GM23248 (cell line): ENCODE measurements at regions not wholly inside any gene's neighbourhood (a gene's known extent, or its start where the extent isn't known, plus 50 kb on each side); places are given as distances from the start of the nearest gene placed in this dataset.
"Not testable (repeated sequence)": the region's sequence is repeated elsewhere in the genome, so short reads cannot be mapped to it uniquely, and the experiment has no call there.

Source experiments
- DNase-seq: peaks from one replicate; pipeline ENCODE4 v3.0.0-alpha.2; 2015
- H2AFZ ChIP-seq: fragments of 200-600 bp; sonication (generic); 2 replicates; pipeline ENCODE4 v1.6.1; 2016; ENCODE audit warnings: antibody characterized with exemption
- H3F3A ChIP-seq: fragments of 200-600 bp; sonication (generic); 2 replicates; pipeline ENCODE4 v1.6.1; 2016; ENCODE audit warnings: mild to moderate bottlenecking, antibody characterized with exemption, mixed run types; ENCODE audit not compliant: insufficient read depth
- H3K27ac ChIP-seq: fragments of 200-600 bp; sonication (generic); 2 replicates; pipeline ENCODE4 v1.5.1; 2016; ENCODE audit warnings: mild to moderate bottlenecking
- H3K27me3 ChIP-seq: fragments of 200-600 bp; sonication (generic); replicated peaks from 2 replicates; pipeline ENCODE4 v1.6.1; 2016; ENCODE audit warnings: mild to moderate bottlenecking; ENCODE audit not compliant: insufficient read depth
- H3K36me3 ChIP-seq: fragments of 200-600 bp; sonication (generic); 2 replicates; pipeline ENCODE4 v1.6.1; 2016; ENCODE audit warnings: low read depth, mild to moderate bottlenecking
- H3K4me1 ChIP-seq: fragments of 200-600 bp; sonication (generic); 2 replicates; pipeline ENCODE4 v1.6.1; 2016; ENCODE audit warnings: mild to moderate bottlenecking; ENCODE audit not compliant: insufficient read depth
- H3K4me2 ChIP-seq: fragments of 200-600 bp; sonication (generic); one replicate; pipeline ENCODE4 v1.6.1; 2016; ENCODE audit warnings: mild to moderate bottlenecking; ENCODE audit not compliant: unreplicated experiment
- H3K4me3 ChIP-seq: fragments of 200-600 bp; sonication (generic); 2 replicates; pipeline ENCODE4 v1.5.1; 2016; ENCODE audit warnings: mild to moderate bottlenecking
- H3K79me2 ChIP-seq: fragments of 200-600 bp; sonication (generic); 2 replicates; pipeline ENCODE4 v1.6.1; 2016; ENCODE audit warnings: mild to moderate bottlenecking; ENCODE audit not compliant: insufficient read depth
- H3K9ac ChIP-seq: fragments of 200-600 bp; sonication (generic); 2 replicates; pipeline ENCODE4 v1.6.1; 2016; ENCODE audit warnings: mild to moderate bottlenecking
- H3K9me2 ChIP-seq: fragments of 200-600 bp; sonication (generic); 2 replicates; pipeline ENCODE4 v1.6.1; 2016; ENCODE audit warnings: mixed run types, mild to moderate bottlenecking, moderate library complexity; ENCODE audit not compliant: insufficient read depth
- H3K9me3 ChIP-seq: fragments of 200-600 bp; sonication (generic); one replicate; pipeline ENCODE4 v1.6.1; 2017; ENCODE audit warnings: low read depth
- H4K20me1 ChIP-seq: fragments of 200-600 bp; sonication (generic); 2 replicates; pipeline ENCODE4 v1.6.0; 2016; ENCODE audit not compliant: insufficient read depth
- EZH2 ChIP-seq: fragments of 200-600 bp; sonication (generic); IDR thresholded peaks from 2 replicates; pipeline ENCODE4 v1.6.1; 2018; ENCODE audit warnings: antibody characterized with exemption, mild to moderate bottlenecking; ENCODE audit not compliant: insufficient read depth, poor library complexity, severe bottlenecking
- EZH2phosphoT487 ChIP-seq: fragments of 200-600 bp; sonication (generic); IDR thresholded peaks from 2 replicates; pipeline ENCODE4 v1.6.1; 2018; ENCODE audit warnings: antibody characterized with exemption, moderate library complexity, mild to moderate bottlenecking, low read depth; ENCODE audit not compliant: insufficient read depth
- WGBS, 2 experiments: methylation state at CpG; one replicate each; pipeline ENCODE4 v1.1.6; 2015 to 2017; ENCODE audit warnings: low lambda C conversion rate in 2 of 2, low coverage in 1 of 2; ENCODE audit errors: missing lambda C conversion rate in 2 of 2; 5-methylcytosine and 5-hydroxymethylcytosine counted together
- in situ Hi-C: fragments of 300-500 bp; cut with MboI; formaldehyde crosslinking; loops from 2 replicates; pipeline ENCODE4 v1.15.0; 2020

- Histone ChIP-seq H3F3A (no peaks in the 10 kb centered on the region), H2AFZ (no peak overlapping the region), H3K9me2 (no peaks in the 10 kb centered on the region), H3K79me2 (no peaks in the 10 kb centered on the region), H3K27ac (no peak overlapping the region), H3K4me2 (no peak overlapping the region), H4K20me1 (no peaks in the 10 kb centered on the region), H3K4me3 (no peak overlapping the region), H3K9ac (no peak overlapping the region), H3K27me3 (no peaks in the 10 kb centered on the region), H3K4me1 (no peaks in the 10 kb centered on the region), H3K36me3 (no peaks in the 10 kb centered on the region), H3K9me3 (no peaks in the 10 kb centered on the region)
- peak; percentile 4 for DNase-seq
- in situ Hi-C loops, result no loop called here
- 31 to 40% methylated on average over 2 of the region's 2 CpGs for WGBS, 2 experiments
- TF ChIP-seq EZH2 (no peak), EZH2phosphoT487 (no peak)
These were observed 522.3 kb downstream of the TRIML1 start for GRCh38 chr4:188661502-188661901.

DNA sequence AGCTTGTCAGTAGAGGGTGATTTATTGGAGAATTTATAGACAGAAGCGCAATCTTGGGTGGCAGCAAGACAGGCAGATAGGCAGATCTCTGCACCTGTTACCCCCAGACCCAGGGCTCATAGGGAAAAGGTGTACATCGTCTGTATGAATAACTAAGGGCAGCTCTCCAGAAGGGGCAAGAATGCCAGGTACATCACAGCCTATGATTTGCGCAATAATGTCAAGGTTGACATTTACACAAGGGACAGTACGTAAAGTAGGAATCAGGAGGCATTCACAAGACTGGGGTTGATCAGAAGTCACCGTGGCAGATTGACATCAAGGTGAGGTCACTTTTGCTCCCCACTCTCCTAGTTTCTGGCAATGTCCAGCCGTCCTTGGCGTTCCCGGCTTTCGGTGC, 524.1 kb downstream of the TRIML1 start:
- H3K79me2 ChIP-seq, result no peaks in the 10 kb centered on the region
- H3K9me2 ChIP-seq, result no peaks in the 10 kb centered on the region
- H3K36me3 ChIP-seq, result no peaks in the 10 kb centered on the region
- no peaks in the 10 kb centered on the region for H3K4me1 ChIP-seq
- TF ChIP-seq EZH2phosphoT487 (no peak), EZH2 (no peak)
- no peak overlapping the region for H3K9ac ChIP-seq
- H3F3A ChIP-seq, result no peaks in the 10 kb centered on the region
- in situ Hi-C loops, result no loop called here
- DNase-seq, result no peak
- no peaks in the 10 kb centered on the region; the same call in 1 of the 2 replicates for H4K20me1 ChIP-seq
- no peak overlapping the region for H2AFZ ChIP-seq
- H3K27ac ChIP-seq, result no peak overlapping the region
- H3K4me3 ChIP-seq, result no peak overlapping the region
- no peak overlapping the region for H3K4me2 ChIP-seq
- no peaks in the 10 kb centered on the region for H3K27me3 ChIP-seq
- H3K9me3 ChIP-seq, result no peaks in the 10 kb centered on the region
- WGBS, 2 experiments, result 60 to 62% methylated on average over 9 of the region's 9 CpGs

DNA sequence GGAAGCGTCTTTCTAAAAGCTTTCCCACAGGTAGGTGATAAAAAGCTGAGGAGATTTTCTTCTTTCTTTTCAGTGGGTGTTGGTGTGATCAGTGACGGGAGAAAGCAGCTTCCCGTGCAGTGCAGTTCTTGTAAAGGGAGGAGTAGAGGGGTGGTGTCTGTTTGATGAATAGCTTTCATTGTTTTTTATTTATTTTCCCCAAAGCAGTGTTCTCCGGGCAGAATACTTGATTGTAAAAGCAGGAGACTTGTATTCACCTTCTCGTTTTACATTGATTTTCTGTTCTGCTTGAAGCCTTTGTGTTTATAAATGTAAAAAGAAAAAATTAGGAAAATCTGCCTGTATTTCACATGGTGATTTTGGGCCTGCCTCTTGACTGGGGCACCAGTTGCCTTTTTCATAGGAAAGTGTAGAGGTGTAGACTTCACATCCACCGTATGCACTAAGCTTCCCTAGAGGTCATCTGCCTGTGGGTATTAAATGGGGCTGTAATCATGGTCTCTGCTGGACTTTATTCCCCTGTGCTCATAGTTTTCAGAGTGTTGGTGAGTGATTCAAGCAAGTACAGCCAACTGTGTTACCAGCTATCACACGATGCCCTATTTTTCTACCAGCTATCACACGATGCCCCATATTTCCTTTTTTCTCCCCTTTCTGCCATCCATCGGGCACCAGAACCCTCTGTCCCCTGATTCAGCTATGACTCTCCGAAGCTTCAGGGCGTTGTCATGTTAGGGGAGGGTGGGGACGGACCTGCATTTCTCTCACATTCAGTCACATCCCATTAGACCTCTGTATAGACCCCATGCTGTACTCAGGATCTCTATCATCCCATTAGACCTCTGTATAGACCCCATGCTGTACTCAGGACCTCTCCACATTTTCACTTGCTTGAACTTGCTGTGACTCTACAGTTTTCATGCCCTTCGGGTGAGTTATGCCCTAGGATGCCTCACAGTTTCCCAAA, 526.5 kb downstream of the TRIML1 start:
- Histone ChIP-seq H3K36me3 (no peaks in the 10 kb centered on the region), H3K4me1 (no peaks in the 10 kb centered on the region), H2AFZ (no peak overlapping the region), H3K27me3 (no peaks in the 10 kb centered on the region), H3K9me3 (no peaks in the 10 kb centered on the region), H3K79me2 (no peaks in the 10 kb centered on the region), H4K20me1 (no peaks in the 10 kb centered on the region; the same call in 1 of the 2 replicates), H3K4me2 (no peak overlapping the region), H3K27ac (no peak overlapping the region), H3K9me2 (no peaks in the 10 kb centered on the region), H3K9ac (no peak overlapping the region), H3K4me3 (no peak overlapping the region), H3F3A (no peaks in the 10 kb centered on the region)
- DNase-seq, result no peak
- in situ Hi-C loops, result no loop called here
- no peak for TF ChIP-seq EZH2phosphoT487
- no peak for TF ChIP-seq EZH2
- 17 to 21% methylated on average over 13 of the region's 13 CpGs for WGBS, 2 experiments

DNA sequence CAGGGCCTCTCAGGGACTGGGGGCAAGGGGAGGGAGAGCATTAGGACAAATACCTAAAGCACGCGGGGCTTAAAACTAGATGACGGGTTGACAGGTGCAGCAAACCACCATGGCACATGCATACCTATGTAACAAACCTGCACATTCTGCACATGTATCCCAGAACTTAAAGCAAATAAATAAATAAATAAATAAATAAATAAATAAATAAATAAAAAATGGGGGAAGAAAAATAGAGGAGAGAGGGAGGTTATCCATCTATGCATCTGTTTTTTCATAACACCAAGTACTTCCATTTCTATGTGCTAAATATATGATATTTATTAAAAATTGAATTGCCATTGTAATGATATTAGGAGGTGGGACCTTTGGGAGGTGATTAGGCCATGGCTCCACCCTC, 539.5 kb downstream of the TRIML1 start:
- H3K4me2 ChIP-seq, DNase-seq, H3K27ac ChIP-seq, H3K9me2 ChIP-seq, H4K20me1 ChIP-seq, H3K9ac ChIP-seq, H3K27me3 ChIP-seq, H3K79me2 ChIP-seq, H2AFZ ChIP-seq, H3K9me3 ChIP-seq, in situ Hi-C loops, H3K4me3 ChIP-seq, H3K4me1 ChIP-seq, H3F3A ChIP-seq, H3K36me3 ChIP-seq: not testable (repeated sequence)
- 49 to 58% methylated on average over 3 of the region's 3 CpGs for WGBS, 2 experiments
